Subcutaneous abdominal adipose tissue (tissue), 5 donors: ENCODE measurements at regions not wholly inside any gene's neighbourhood (a gene's known extent, or its start where the extent isn't known, plus 50 kb on each side); places are given as distances from the start of the nearest gene placed in this dataset.
A peak's percentile ranks its signal among the peaks of the same experiment; 100 is the strongest.
"Not testable (repeated sequence)": the region's sequence is repeated elsewhere in the genome, so short reads cannot be mapped to it uniquely, and the experiment has no call there.

Experiments used
- H3K27ac ChIP-seq: one replicate; pipeline ENCODE4 v1.7.0; 2013; ENCODE audit warnings: low read depth, mild to moderate bottlenecking, inconsistent platforms, low read length, moderate library complexity
- H3K27me3 ChIP-seq, 5 donors: one replicate each; pipeline ENCODE4 v1.7.0; 2013; ENCODE audit warnings: low read length in 5 of 5, inconsistent platforms in 1 of 5; ENCODE audit not compliant: control insufficient read depth in 5 of 5, insufficient read depth in 4 of 5
- H3K36me3 ChIP-seq, 5 donors: one replicate each; pipeline ENCODE4 v1.7.0; 2013; ENCODE audit warnings: low read length in 5 of 5; ENCODE audit not compliant: control insufficient read depth in 5 of 5, insufficient read depth in 5 of 5
- H3K4me1 ChIP-seq, 5 donors: one replicate each; pipeline ENCODE4 v1.7.0; 2013; ENCODE audit warnings: low read length in 5 of 5, mild to moderate bottlenecking in 3 of 5, moderate library complexity in 1 of 5; ENCODE audit not compliant: control insufficient read depth in 5 of 5, insufficient read depth in 5 of 5
- H3K4me3 ChIP-seq, 5 donors: one replicate each; pipeline ENCODE4 v1.7.0; 2013; ENCODE audit warnings: low read length in 5 of 5, low read depth in 1 of 5
- H3K9ac ChIP-seq, 5 donors: one replicate each; pipeline ENCODE4 v1.7.0; 2013; ENCODE audit warnings: low read length in 5 of 5, mild to moderate bottlenecking in 4 of 5, moderate library complexity in 3 of 5
- H3K9me3 ChIP-seq, 5 donors: one replicate each; pipeline ENCODE4 v1.7.0; 2013; ENCODE audit warnings: low read length in 5 of 5; ENCODE audit not compliant: control insufficient read depth in 5 of 5
- donor health status: healthy.
- donor health status: healthy.
- donor health status: healthy.
- donor health status: healthy.
- donor health status: healthy.

DNA sequence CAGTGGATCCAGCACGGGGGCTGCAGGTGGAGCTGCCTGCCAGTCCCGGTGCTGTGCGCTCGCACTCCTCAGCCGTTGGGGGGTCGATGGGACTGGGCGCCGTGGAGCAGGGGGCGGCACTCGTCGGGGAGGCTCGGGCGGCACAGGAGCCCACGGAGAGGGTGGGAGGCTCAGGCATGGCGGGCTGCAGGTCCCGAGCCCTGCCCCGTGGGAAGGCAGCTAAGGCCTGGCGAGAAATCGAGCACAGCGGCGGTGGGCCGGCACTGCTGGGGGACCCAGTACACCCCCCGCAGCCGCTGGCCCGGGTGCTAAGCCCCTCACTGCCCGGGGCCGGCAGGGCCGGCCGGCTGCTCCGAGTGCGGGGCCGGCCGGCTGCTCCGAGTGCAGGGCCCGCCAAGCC, 52.3 kb upstream of the MARK1 start:
- H3K4me1 ChIP-seq, H3K27me3 ChIP-seq, H3K9me3 ChIP-seq, H3K36me3 ChIP-seq, H3K9ac ChIP-seq, H3K27ac ChIP-seq, H3K4me3 ChIP-seq: not testable (repeated sequence)

DNA sequence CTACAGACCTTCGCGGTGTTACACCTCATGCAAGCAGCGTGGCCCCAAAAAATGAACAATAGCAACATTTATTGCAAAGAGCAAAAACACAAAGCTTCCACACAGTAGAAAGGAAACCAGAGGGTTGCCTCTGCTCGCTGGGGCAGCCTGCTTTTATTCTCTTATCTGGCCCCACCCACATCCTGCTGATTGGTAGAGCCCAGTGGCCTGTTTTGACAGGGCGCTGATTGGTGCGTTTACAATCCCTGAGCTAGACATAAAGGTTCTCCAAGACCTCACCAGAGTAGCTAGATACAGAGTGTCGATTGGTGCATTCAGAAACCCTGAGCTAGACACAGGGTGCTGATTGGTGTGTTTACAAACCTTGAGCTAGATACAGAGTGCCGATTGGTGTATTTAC, 52.8 kb upstream of the MARK1 start:
- not testable (repeated sequence) for H3K4me1 ChIP-seq, H3K4me3 ChIP-seq, H3K36me3 ChIP-seq, H3K27ac ChIP-seq, H3K27me3 ChIP-seq, H3K9ac ChIP-seq, H3K9me3 ChIP-seq

DNA sequence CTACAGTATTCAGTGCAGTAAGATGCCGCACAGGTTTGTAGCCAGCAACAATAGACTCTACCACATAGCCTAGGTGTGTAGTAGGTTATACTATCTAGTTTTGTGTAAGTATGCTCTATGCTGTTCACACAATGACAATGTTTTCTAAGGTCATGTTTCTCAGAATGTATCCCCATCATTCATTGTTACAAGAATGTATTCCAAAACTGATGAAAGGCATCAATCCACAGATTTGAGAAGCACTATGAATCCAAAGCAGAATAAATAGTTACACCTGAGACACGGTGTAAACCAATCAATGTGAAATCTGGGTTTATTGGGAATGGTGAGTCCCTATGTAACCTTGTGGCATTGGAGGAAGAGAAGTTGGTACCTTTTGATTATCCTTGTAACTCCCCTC, 54.5 kb upstream of the MARK1 start:
- no peaks in the 10 kb centered on the region for H3K4me1 ChIP-seq
- peaks cover 0 to 7% (median 0%) of the 10 kb centered on the region in 5 donors for H3K9me3 ChIP-seq
- H3K27me3 ChIP-seq, result no peaks in the 10 kb centered on the region
- H3K36me3 ChIP-seq, result no peaks in the 10 kb centered on the region
- H3K4me3 ChIP-seq, result no peak overlapping the region
- no peak overlapping the region for H3K27ac ChIP-seq
- no peak overlapping the region for H3K9ac ChIP-seq

DNA sequence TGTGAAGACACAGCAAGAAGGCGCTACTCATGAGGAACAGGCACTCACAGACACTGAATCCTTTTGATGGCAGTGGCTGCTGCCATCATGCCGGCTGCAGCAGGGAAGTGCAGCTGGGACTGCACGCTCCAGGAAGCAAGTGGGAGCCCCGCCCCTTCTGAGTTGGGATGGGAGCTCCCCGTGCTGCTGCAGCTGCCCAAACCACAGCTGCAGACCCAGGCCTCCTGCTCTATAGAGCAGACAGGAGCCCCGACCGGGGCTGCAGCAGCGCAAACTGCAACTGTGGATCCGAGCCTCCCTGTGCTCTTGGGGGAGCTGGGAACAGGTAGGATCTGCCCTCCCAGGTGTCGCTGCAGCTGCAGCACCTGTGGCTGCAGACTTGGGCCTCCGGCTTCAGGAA, 65.2 kb upstream of the MARK1 start:
- H3K9me3 ChIP-seq, result peaks cover 0 to 3% (median 0%) of the 10 kb centered on the region in 5 donors
- H3K4me3 ChIP-seq, result no peak overlapping the region
- no peak overlapping the region for H3K9ac ChIP-seq

DNA sequence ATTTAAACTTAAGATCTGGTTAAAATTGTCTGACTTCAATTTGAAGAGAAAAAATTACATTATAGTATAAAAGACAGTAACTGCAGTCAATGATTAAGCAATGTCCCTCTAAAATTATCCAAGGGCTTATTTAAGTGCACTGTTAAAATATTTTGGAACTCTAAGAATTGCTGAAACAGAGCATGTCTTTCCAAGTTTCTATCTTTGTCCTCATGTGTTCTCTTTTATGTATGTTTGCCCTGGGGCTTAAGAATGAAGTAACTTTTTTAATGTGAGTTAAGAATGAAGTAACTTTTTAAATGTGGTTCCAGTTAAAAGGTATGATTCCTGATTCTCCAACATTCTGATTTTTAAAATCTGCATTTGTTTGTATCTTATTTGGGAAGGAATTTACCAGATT, 69.0 kb upstream of the MARK1 start:
- Histone ChIP-seq H3K9ac (no peak overlapping the region), H3K27ac (no peak overlapping the region), H3K9me3 (peaks cover 0 to 3% (median 0%) of the 10 kb centered on the region in 5 donors), H3K4me3 (no peak overlapping the region), H3K27me3 (no peaks in the 10 kb centered on the region), H3K4me1 (peaks cover 0 to 20% (median 14%) of the 10 kb centered on the region in 5 donors), H3K36me3 (no peaks in the 10 kb centered on the region)

More for the DNA sequence above, 65.2 kb upstream of the MARK1 start:
- no peaks in the 10 kb centered on the region for H3K27me3 ChIP-seq
- H3K4me1 ChIP-seq, result peaks cover 0 to 18% (median 11%) of the 10 kb centered on the region in 5 donors
- no peaks in the 10 kb centered on the region for H3K36me3 ChIP-seq
- no peak overlapping the region for H3K27ac ChIP-seq

DNA sequence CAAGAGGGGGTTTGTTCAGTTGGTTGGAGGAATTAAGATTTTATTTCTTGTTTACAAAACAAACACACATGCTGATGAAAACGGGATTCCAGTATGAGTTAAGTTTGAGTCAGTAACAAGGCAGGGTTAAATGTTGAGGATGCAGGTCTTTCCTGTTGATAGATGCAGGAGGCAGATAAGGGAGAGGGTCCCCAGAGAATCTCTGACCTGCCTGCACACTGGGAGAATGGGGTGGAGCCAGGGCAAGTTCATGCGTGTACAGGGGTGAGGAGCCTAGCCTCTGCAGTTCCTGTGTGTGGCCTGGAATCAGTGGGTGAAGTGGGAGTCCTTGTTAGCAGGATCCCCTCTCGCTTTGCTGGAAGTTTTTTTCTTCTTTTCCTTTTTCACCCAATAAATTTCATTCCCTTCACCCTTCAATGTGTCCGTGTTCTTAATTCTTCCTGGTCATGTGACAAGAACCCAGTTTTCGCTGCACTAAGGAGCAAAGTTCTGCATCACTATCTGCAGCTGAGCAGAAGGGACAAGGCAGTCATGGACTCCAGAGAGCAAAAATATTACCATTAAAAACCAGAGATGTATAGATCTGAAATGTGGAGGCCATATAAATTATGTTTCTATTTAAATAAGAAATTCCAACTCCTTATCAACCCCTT, 69.9 kb upstream of the MARK1 start:
- Histone ChIP-seq H3K9me3 (no peaks in the 10 kb centered on the region), H3K4me1 (peaks cover 0 to 20% (median 14%) of the 10 kb centered on the region in 5 donors), H3K36me3 (no peaks in the 10 kb centered on the region), H3K4me3 (no peak overlapping the region), H3K27ac (no peak overlapping the region), H3K9ac (no peak overlapping the region), H3K27me3 (no peaks in the 10 kb centered on the region)

DNA sequence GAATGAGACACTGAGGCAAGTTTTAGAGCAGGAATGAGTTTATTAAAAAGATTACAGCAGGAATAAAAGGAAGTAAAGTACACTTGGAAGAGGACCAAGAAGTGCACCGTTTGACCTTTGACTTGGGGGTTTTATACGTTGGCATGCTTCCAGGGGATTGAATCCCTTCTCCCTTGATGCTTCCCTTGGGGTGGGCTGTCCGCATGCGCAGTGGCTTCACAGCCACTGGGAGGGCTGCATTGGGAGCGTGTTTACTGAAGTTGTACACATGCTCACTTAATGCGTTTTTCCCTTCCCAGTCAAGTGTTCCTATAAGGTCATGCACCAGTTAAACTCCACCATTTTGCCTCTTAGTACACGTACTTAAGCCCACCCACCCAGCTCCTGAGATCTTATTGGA, 72.4 kb upstream of the MARK1 start:
- Histone ChIP-seq H3K27me3 (no peaks in the 10 kb centered on the region), H3K9me3 (no peaks in the 10 kb centered on the region), H3K27ac (no peak overlapping the region), H3K36me3 (no peaks in the 10 kb centered on the region), H3K4me3 (no peak overlapping the region), H3K9ac (no peak overlapping the region), H3K4me1 (peaks cover 0 to 37% (median 26%) of the 10 kb centered on the region in 5 donors)

DNA sequence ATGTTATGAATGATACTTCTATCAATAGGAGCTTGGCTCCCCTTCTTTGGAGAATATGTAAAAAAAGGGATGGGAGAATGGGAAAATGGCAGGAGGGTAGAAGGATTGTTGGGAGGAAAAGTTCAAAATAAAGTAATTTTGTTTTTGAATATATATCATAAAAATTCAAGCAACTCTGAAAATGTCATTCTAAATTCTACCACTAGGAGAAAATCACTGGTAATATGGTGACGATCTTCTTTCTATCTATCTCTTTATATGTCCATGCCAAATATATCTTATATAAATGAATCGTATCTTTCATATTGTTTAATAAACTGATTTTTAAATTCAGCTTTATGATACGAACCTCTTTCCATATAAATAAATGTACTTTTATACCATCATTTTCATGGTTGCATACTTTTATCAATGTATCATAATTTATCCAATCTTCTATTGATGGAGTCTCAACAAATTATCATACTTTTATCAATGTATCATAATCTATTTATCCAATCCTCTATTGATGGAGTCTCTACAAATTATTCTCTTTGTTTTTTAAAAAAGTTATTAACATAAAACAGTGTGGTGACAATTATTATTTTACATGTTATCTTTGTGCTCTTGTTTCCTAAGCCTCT, 73.7 kb upstream of the MARK1 start:
- Histone ChIP-seq H3K4me1 (peaks cover 0 to 34% (median 26%) of the 10 kb centered on the region in 5 donors), H3K27ac (no peak overlapping the region), H3K4me3 (no peak overlapping the region), H3K27me3 (no peaks in the 10 kb centered on the region), H3K36me3 (no peaks in the 10 kb centered on the region), H3K9me3 (no peaks in the 10 kb centered on the region), H3K9ac (no peak overlapping the region)

DNA sequence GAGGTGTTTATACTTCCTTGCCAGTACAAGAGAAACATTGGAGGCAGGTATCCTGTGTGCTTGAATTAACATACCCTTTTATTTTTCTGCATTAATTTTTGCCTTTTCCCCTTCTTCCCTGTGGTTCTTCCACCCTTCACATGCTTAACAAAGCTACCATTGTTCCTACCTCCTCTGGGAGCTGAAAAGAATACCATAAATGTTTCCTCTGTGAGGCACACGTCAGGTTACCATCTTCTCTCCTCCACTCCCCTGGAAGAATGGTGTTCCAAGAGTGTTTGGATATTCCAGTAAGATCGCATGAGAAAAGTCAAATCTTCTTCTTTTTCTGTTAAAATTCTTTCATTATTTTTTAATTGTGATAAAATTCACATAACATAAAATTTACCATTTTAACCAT, 74.6 kb upstream of the MARK1 start:
- H3K27me3 ChIP-seq, result no peaks in the 10 kb centered on the region
- no peaks in the 10 kb centered on the region for H3K9me3 ChIP-seq
- H3K36me3 ChIP-seq, result no peaks in the 10 kb centered on the region
- H3K27ac ChIP-seq, result no peak overlapping the region
- peaks cover 0 to 25% (median 18%) of the 10 kb centered on the region in 5 donors for H3K4me1 ChIP-seq
- H3K9ac ChIP-seq, result no peak overlapping the region
- H3K4me3 ChIP-seq, result no peak overlapping the region

DNA sequence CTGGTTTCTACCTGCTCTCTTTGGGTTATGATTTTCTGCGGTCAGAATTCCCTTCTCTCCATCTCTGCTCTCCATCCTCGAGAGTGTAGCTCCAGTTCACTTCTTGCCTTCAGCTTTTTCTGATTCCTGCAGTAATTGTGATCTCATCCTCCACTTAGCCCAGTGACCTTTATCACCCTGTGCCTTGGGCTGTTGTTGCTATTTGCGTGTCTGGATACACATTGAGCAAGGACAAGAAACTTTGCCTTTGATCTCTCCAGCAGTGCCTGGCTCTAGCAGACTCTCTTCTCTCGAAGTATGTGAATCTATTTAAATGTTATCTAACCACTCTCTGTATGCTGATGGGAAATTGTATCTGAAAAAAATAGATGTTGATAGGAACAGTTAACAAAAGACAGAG, 76.4 kb upstream of the MARK1 start:
- Histone ChIP-seq H3K9ac (peak overlapping the region in 1 of 5 donors; percentile 43), H3K36me3 (no peaks in the 10 kb centered on the region), H3K4me3 (no peak overlapping the region), H3K27ac (peak overlapping the region; percentile 1), H3K27me3 (no peaks in the 10 kb centered on the region), H3K4me1 (peaks cover 0 to 17% (median 11%) of the 10 kb centered on the region in 5 donors), H3K9me3 (no peaks in the 10 kb centered on the region)
